ENCODE measurements at regions not wholly inside any gene's neighbourhood (a gene's known extent, or its start where the extent isn't known, plus 50 kb on each side); places are given as distances from the start of the nearest gene placed in this dataset.

GRCh38 chr11:91804042-91804441 is 420.6 kb upstream of the FAT3 start:
- CTCF ChIA-PET: no interaction called here
- no peak overlapping the region for H3K27ac Mint-ChIP-seq
- Histone ChIP-seq H3K27me3 (ENCODE audit: insufficient read depth, low read length, poor library complexity, severe bottlenecking) (no peaks in the 10 kb centered on the region), H3K27ac (ENCODE audit: low read depth, low read length) (no peak overlapping the region), H3K9me3 (ENCODE audit: low read length) (no peaks in the 10 kb centered on the region), H3K4me3 (ENCODE audit: low read length) (no peak overlapping the region), H3K4me1 (ENCODE audit: insufficient read depth, low read length) (no peaks in the 10 kb centered on the region), H3K36me3 (ENCODE audit: insufficient read depth, low read length) (no peaks in the 10 kb centered on the region)
- H3K4me3 Mint-ChIP-seq: no peak overlapping the region
- no peaks in the 10 kb centered on the region for H3K36me3 Mint-ChIP-seq
- no peaks in the 10 kb centered on the region for H3K27me3 Mint-ChIP-seq
- H3K4me1 Mint-ChIP-seq: no peaks in the 10 kb centered on the region
- DNase-seq: no peak
- peaks cover 3 to 21% (median 8%) of the 10 kb centered on the region in 5 donors for H3K9me3 Mint-ChIP-seq
- POLR2A ChIA-PET: no interaction called here

- Histone ChIP-seq H3K36me3 (ENCODE audit: insufficient read depth, low read length) (no peaks in the 10 kb centered on the region), H3K9me3 (ENCODE audit: low read length) (no peaks in the 10 kb centered on the region), H3K27me3 (ENCODE audit: insufficient read depth, low read length, poor library complexity, severe bottlenecking) (no peaks in the 10 kb centered on the region), H3K4me3 (ENCODE audit: low read length) (no peak overlapping the region), H3K27ac (ENCODE audit: low read depth, low read length) (no peak overlapping the region), H3K4me1 (ENCODE audit: insufficient read depth, low read length) (no peaks in the 10 kb centered on the region)
- ChIA-PET CTCF (no interaction called here), POLR2A (no interaction called here)
- Mint-ChIP-seq H3K4me1 (no peaks in the 10 kb centered on the region), H3K27ac (no peak overlapping the region), H3K4me3 (no peak overlapping the region), H3K36me3 (no peaks in the 10 kb centered on the region), H3K27me3 (no peaks in the 10 kb centered on the region), H3K9me3 (peaks cover 0 to 15% (median 8%) of the 10 kb centered on the region in 5 donors)
- no peak for DNase-seq
Measured at GRCh38 chr11:91802475-91802874, 422.1 kb upstream of the FAT3 start.

GRCh38 chr11:91800208-91800914 is 424.3 kb upstream of the FAT3 start:
- Mint-ChIP-seq H3K4me1 (no peaks in the 10 kb centered on the region), H3K27me3 (no peaks in the 10 kb centered on the region), H3K27ac (no peak overlapping the region), H3K4me3 (no peak overlapping the region), H3K9me3 (peaks cover 0 to 15% (median 6%) of the 10 kb centered on the region in 5 donors), H3K36me3 (no peaks in the 10 kb centered on the region)
- CTCF ChIA-PET: no interaction called here
- no peak for DNase-seq
- Histone ChIP-seq H3K27me3 (ENCODE audit: insufficient read depth, low read length, poor library complexity, severe bottlenecking) (no peaks in the 10 kb centered on the region), H3K4me1 (ENCODE audit: insufficient read depth, low read length) (no peaks in the 10 kb centered on the region), H3K27ac (ENCODE audit: low read depth, low read length) (no peak overlapping the region), H3K36me3 (ENCODE audit: insufficient read depth, low read length) (no peaks in the 10 kb centered on the region), H3K4me3 (ENCODE audit: low read length) (no peak overlapping the region), H3K9me3 (ENCODE audit: low read length) (no peaks in the 10 kb centered on the region)
- POLR2A ChIA-PET: no interaction called here

GRCh38 chr11:91798240-91798639 is 426.4 kb upstream of the FAT3 start:
- CTCF ChIA-PET: no interaction called here
- H3K4me3 Mint-ChIP-seq: no peak overlapping the region
- no peak for DNase-seq
- Histone ChIP-seq H3K4me1 (ENCODE audit: insufficient read depth, low read length) (no peaks in the 10 kb centered on the region), H3K27me3 (ENCODE audit: insufficient read depth, low read length, poor library complexity, severe bottlenecking) (no peaks in the 10 kb centered on the region), H3K9me3 (ENCODE audit: low read length) (no peaks in the 10 kb centered on the region), H3K4me3 (ENCODE audit: low read length) (no peak overlapping the region), H3K36me3 (ENCODE audit: insufficient read depth, low read length) (no peaks in the 10 kb centered on the region), H3K27ac (ENCODE audit: low read depth, low read length) (no peak overlapping the region)
- H3K4me1 Mint-ChIP-seq: no peaks in the 10 kb centered on the region
- POLR2A ChIA-PET: no interaction called here
- no peak overlapping the region for H3K27ac Mint-ChIP-seq
- peaks cover 0 to 15% (median 6%) of the 10 kb centered on the region in 5 donors for H3K9me3 Mint-ChIP-seq
- H3K27me3 Mint-ChIP-seq: no peaks in the 10 kb centered on the region
- no peaks in the 10 kb centered on the region for H3K36me3 Mint-ChIP-seq

- ChIA-PET POLR2A (no interaction called here), CTCF (no interaction called here)
- Histone ChIP-seq H3K4me3 (ENCODE audit: low read length) (no peak overlapping the region), H3K36me3 (ENCODE audit: insufficient read depth, low read length) (no peaks in the 10 kb centered on the region), H3K9me3 (ENCODE audit: low read length) (no peaks in the 10 kb centered on the region), H3K27me3 (ENCODE audit: insufficient read depth, low read length, poor library complexity, severe bottlenecking) (no peaks in the 10 kb centered on the region), H3K4me1 (ENCODE audit: insufficient read depth, low read length) (no peaks in the 10 kb centered on the region), H3K27ac (ENCODE audit: low read depth, low read length) (no peak overlapping the region)
- no peak overlapping the region for H3K4me3 Mint-ChIP-seq
- no peaks in the 10 kb centered on the region for H3K36me3 Mint-ChIP-seq
- H3K9me3 Mint-ChIP-seq: peaks cover 2 to 14% (median 8%) of the 10 kb centered on the region in 5 donors
- no peak for DNase-seq
- H3K27ac Mint-ChIP-seq: no peak overlapping the region
- no peaks in the 10 kb centered on the region for H3K4me1 Mint-ChIP-seq
- H3K27me3 Mint-ChIP-seq: no peaks in the 10 kb centered on the region
Measured at GRCh38 chr11:91796999-91797398, 427.6 kb upstream of the FAT3 start.

- Mint-ChIP-seq H3K27me3 (no peaks in the 10 kb centered on the region), H3K27ac (no peak overlapping the region), H3K4me1 (no peaks in the 10 kb centered on the region), H3K36me3 (no peaks in the 10 kb centered on the region), H3K9me3 (peaks cover 0 to 12% (median 4%) of the 10 kb centered on the region in 5 donors), H3K4me3 (no peak overlapping the region)
- no peak for DNase-seq
- H3K4me1 ChIP-seq (ENCODE audit: insufficient read depth, low read length): no peaks in the 10 kb centered on the region
- H3K36me3 ChIP-seq (ENCODE audit: insufficient read depth, low read length): no peaks in the 10 kb centered on the region
- H3K27me3 ChIP-seq (ENCODE audit: insufficient read depth, low read length, poor library complexity, severe bottlenecking): no peaks in the 10 kb centered on the region
- H3K9me3 ChIP-seq (ENCODE audit: low read length): no peaks in the 10 kb centered on the region
- ChIA-PET CTCF (no interaction called here), POLR2A (no interaction called here)
- H3K27ac ChIP-seq (ENCODE audit: low read depth, low read length): no peak overlapping the region
- no peak overlapping the region for H3K4me3 ChIP-seq (ENCODE audit: low read length)
Measured at GRCh38 chr11:91795139-91795887, 429.3 kb upstream of the FAT3 start.

GRCh38 chr11:91794146-91794545 is 430.5 kb upstream of the FAT3 start:
- Histone ChIP-seq H3K4me3 (ENCODE audit: low read length) (no peak overlapping the region), H3K27me3 (ENCODE audit: insufficient read depth, low read length, poor library complexity, severe bottlenecking) (no peaks in the 10 kb centered on the region), H3K4me1 (ENCODE audit: insufficient read depth, low read length) (no peaks in the 10 kb centered on the region), H3K36me3 (ENCODE audit: insufficient read depth, low read length) (no peaks in the 10 kb centered on the region), H3K27ac (ENCODE audit: low read depth, low read length) (no peak overlapping the region), H3K9me3 (ENCODE audit: low read length) (no peaks in the 10 kb centered on the region)
- ChIA-PET CTCF (no interaction called here), POLR2A (no interaction called here)
- no peak overlapping the region for H3K27ac Mint-ChIP-seq
- DNase-seq: no peak
- peaks cover 0 to 11% (median 4%) of the 10 kb centered on the region in 5 donors for H3K9me3 Mint-ChIP-seq
- no peaks in the 10 kb centered on the region for H3K27me3 Mint-ChIP-seq
- H3K4me1 Mint-ChIP-seq: no peaks in the 10 kb centered on the region
- no peak overlapping the region for H3K4me3 Mint-ChIP-seq
- H3K36me3 Mint-ChIP-seq: no peaks in the 10 kb centered on the region

GRCh38 chr11:91792779-91793262 is 431.8 kb upstream of the FAT3 start:
- Mint-ChIP-seq H3K36me3 (no peaks in the 10 kb centered on the region), H3K27ac (no peak overlapping the region), H3K4me3 (no peak overlapping the region), H3K4me1 (no peaks in the 10 kb centered on the region), H3K9me3 (peaks cover 0 to 12% (median 4%) of the 10 kb centered on the region in 5 donors), H3K27me3 (no peaks in the 10 kb centered on the region)
- H3K9me3 ChIP-seq (ENCODE audit: low read length): no peaks in the 10 kb centered on the region
- no peaks in the 10 kb centered on the region for H3K36me3 ChIP-seq (ENCODE audit: insufficient read depth, low read length)
- ChIA-PET POLR2A (no interaction called here), CTCF (no interaction called here)
- no peak overlapping the region for H3K4me3 ChIP-seq (ENCODE audit: low read length)
- H3K4me1 ChIP-seq (ENCODE audit: insufficient read depth, low read length): no peaks in the 10 kb centered on the region
- DNase-seq: no peak
- H3K27me3 ChIP-seq (ENCODE audit: insufficient read depth, low read length, poor library complexity, severe bottlenecking): no peaks in the 10 kb centered on the region
- no peak overlapping the region for H3K27ac ChIP-seq (ENCODE audit: low read depth, low read length)

Measured in CD8-positive, alpha-beta memory T cell (primary cell).